ENCODE measurements at regions not wholly inside any gene's neighbourhood (a gene's known extent, or its start where the extent isn't known, plus 50 kb on each side); places are given as distances from the start of the nearest gene placed in this dataset.

DNA sequence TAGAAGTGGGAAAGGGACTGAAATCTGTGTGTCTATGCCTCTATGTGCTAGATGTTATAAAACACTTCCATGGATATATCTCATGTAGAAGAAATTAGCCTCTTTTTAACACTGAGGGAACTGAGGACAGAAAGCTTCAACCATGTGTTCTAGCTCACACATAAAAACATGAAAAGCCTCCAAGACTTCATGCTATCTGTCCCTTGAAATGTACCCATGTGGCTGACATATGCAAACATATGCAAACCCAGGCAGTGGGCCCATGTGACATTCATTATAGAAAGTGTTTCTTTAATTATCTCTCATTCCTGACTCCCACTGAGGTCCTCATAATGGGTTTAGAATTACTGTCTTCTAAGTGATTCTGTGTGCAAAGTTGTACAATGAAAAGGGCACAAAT is 134.7 kb upstream of the MAF start:
- TF ChIP-seq CTCF (IDR thresholded peaks at IDR 0.05) (no peak), POLR2A (IDR thresholded peaks at IDR 0.05) (no peak)

All from lower leg skin (tissue), 3 donors.